HG03196 (cell line): ENCODE measurements at regions not wholly inside any gene's neighbourhood (a gene's known extent, or its start where the extent isn't known, plus 50 kb on each side); places are given as distances from the start of the nearest gene placed in this dataset.
A peak's percentile ranks its signal among the peaks of the same experiment; 100 is the strongest.
"Not testable (repeated sequence)": the region's sequence is repeated elsewhere in the genome, so short reads cannot be mapped to it uniquely, and the experiment has no call there.

Experiments used
- ATAC-seq: cut with Tn5 transposase; IDR thresholded peaks from one replicate; pipeline ENCODE4 v1.9.1; 2021; ENCODE audit not compliant: unreplicated experiment

- ATAC-seq: no peak
These were observed 64.9 kb downstream of the FAM170A start for GRCh38 chr5:119694284-119694683.

- no peak for ATAC-seq
These were observed 76.7 kb downstream of the FAM170A start for GRCh38 chr5:119706049-119706448.

GRCh38 chr5:119708076-119708790 is 78.9 kb downstream of the FAM170A start:
- ATAC-seq: no peak

GRCh38 chr5:119721775-119722174 is 92.4 kb downstream of the FAM170A start:
- ATAC-seq: no peak

- not testable (repeated sequence) for ATAC-seq
These were observed 95.9 kb downstream of the FAM170A start for GRCh38 chr5:119725291-119725690.

- ATAC-seq: no peak
These were observed 97.2 kb downstream of the FAM170A start for GRCh38 chr5:119726544-119726943.

- ATAC-seq: no peak
These were observed 110.9 kb downstream of the FAM170A start for GRCh38 chr5:119740225-119740624.

GRCh38 chr5:119741691-119742090 is 112.3 kb downstream of the FAM170A start:
- no peak for ATAC-seq

- ATAC-seq: no peak
These were observed 113.0 kb downstream of the FAM170A start for GRCh38 chr5:119742311-119742710.

- ATAC-seq: peak; percentile 97
These were observed 114.6 kb downstream of the FAM170A start for GRCh38 chr5:119743927-119744326.

- ATAC-seq: no peak
These were observed 116.6 kb downstream of the FAM170A start for GRCh38 chr5:119745976-119746375.

GRCh38 chr5:119746984-119747383 is 117.6 kb downstream of the FAM170A start:
- no peak for ATAC-seq

- ATAC-seq: no peak
These were observed 121.8 kb downstream of the FAM170A start for GRCh38 chr5:119750887-119751733.

GRCh38 chr5:119751734-119752094 is 122.4 kb downstream of the FAM170A start:
- no peak for ATAC-seq

- no peak for ATAC-seq
These were observed 123.8 kb downstream of the FAM170A start for GRCh38 chr5:119752921-119753886.

- not testable (repeated sequence) for ATAC-seq
These were observed 125.5 kb downstream of the FAM170A start for GRCh38 chr5:119754825-119755224.

- ATAC-seq: no peak
These were observed 127.9 kb downstream of the FAM170A start for GRCh38 chr5:119757276-119757675.

GRCh38 chr5:119769695-119770693 is 140.6 kb downstream of the FAM170A start:
- ATAC-seq: not testable (repeated sequence)

GRCh38 chr5:119780145-119780544 is 150.8 kb downstream of the FAM170A start:
- not testable (repeated sequence) for ATAC-seq

GRCh38 chr5:119785057-119785456 is 155.7 kb downstream of the FAM170A start:
- no peak for ATAC-seq
